Inferior parietal cortex (tissue), 1 donor: ENCODE measurements at regions not wholly inside any gene's neighbourhood (a gene's known extent, or its start where the extent isn't known, plus 50 kb on each side); places are given as distances from the start of the nearest gene placed in this dataset.
"Not testable (repeated sequence)": the region's sequence is repeated elsewhere in the genome, so short reads cannot be mapped to it uniquely, and the experiment has no call there.

Source experiments
- DNase-seq: peaks from one replicate; pipeline ENCODE4 v3.0.0-alpha.2; 2016; ENCODE audit errors: extremely low spot score

DNA sequence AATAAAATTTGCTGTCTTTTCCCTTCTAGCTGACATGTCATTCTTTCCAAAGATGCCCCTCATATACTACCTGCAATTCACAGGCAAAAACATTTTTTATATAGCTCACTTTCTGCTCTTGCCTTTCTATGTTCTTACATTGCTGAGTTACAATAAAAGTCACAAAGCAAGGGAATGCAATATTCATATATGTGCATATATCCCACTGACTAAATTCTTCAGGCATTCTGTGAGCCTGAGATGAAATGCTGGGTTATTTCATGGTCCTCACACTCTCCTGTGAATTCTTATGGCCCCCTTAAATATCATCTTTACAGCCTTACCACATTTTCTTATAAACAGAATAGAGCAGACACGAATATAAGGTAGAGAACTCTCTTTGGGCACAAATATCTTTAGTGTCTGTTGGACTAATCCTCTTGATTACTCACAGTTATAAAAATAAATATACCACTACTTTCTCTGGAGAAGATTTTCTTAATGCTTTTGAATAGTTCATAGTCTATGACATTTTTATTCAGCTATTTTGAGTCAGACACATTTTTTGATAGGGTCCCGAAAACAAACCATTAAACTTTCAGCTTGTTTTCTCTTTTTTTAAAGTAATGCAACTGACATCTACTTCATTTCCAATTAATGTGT is 84.1 kb upstream of the H2AZ1 start:
- DNase-seq: no peak

DNA sequence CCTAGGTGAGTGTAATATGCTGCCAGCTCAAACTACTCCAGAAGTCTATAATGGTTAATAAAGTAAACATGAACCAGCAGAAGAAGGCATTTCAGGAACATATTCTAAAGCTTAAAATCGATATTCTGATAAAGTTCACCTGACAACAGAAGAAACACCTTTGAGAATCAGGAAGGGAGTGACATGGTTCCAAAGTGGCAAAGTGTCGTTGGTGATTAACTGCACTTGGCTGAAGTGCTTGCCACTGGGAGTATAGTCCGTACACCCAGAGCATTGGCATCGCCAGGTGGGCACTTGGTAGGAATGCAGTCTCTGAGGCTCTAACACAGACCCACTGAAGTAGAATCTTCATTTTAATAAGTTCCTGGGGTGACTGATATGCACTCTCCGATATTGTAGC is 76.0 kb upstream of the H2AZ1 start:
- no peak for DNase-seq

DNA sequence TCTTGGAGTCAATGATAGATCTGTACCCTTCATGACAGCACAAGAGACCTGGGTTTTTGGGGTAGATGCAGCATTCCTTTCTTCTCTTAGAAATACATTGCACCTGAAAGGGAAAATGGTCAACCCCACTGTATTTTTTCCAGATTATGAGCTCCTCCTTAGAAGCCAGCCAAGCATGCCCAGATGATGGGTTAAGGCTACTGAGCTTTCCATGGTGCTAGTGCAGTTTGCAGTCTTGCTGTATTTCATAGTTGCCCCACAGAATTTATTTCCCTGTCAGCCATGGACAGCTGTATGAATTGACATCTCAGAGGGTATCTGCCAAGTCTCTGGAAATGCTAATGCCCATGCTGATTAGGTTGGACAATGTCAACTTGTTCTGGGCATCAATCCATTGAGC is 73.7 kb upstream of the H2AZ1 start:
- DNase-seq: no peak

- DNase-seq: no peak
Measured at GRCh38 chr4:100022792-100023222, 72.7 kb upstream of the H2AZ1 start.

GRCh38 chr4:100019821-100020220 is 69.7 kb upstream of the H2AZ1 start:
- no peak for DNase-seq

DNA sequence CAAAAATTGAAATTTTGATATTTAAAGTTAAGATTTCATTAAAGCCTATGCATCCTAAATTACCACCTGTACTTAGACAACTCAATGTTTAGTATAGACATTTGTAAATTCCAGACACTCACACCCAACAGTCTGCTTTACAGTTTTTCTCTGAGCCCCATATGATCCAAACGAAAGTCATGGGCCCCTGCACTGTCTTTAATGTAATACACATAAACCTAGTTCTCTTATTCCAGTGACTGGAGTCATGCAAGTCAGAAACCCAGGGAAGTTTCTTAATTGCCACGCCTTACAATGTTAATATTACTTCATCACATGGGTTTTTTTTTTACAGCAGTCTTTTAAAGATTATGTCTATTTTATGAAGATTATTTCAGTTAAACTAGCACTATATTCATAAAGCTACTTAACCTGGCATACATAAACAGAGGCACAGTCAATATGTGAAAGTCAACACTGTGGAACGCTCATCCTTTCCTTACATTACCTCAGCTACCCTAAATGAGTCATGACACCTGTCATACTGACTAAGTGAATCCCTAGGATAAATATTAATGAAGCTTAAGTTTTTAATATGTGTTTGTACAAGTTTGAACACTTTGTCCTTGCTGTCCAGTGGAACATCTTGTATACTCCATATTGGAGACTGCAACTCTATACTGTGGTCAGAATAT is 67.7 kb upstream of the H2AZ1 start:
- no peak for DNase-seq

GRCh38 chr4:100016191-100016590 is 66.1 kb upstream of the H2AZ1 start:
- DNase-seq: no peak

- no peak for DNase-seq
Measured at GRCh38 chr4:100014616-100015015, 64.5 kb upstream of the H2AZ1 start.

DNA sequence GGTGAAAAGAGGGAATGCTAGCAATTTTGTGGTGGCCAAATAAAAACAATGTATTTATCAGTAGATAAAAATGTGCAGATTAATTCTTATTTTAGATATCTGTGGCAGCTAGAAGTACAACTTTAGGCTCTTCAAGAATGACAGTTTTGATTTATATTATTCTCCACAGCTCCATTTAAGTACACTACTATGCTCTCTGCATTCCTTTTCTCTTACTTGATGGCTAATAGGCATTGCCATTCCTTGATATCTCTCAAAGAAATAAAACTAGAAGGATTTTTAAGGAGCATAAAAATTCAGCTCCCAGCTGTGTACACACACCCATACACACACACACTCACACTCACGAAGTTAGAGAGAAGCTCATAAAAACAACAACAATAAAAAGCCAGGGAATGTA is 59.4 kb upstream of the H2AZ1 start:
- DNase-seq: no peak

DNA sequence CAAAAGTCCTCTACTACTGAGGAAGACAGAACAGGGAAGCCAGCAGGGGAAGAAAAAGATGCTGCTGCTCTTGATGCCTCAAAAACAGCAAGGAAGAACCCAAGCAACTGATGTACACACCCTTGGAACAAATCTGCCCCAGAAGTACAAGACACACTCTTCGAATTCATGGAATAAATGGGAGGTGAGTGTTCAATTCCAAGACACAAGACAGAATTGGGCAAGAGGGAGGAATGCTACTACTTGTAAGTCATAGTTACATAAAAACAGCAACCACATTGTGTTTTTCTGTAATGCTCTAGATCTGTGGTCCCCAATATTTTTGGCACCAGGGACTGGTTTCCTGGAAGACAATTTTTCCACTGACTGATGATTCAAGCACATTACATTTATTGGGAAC is 58.0 kb upstream of the H2AZ1 start:
- no peak for DNase-seq

DNA sequence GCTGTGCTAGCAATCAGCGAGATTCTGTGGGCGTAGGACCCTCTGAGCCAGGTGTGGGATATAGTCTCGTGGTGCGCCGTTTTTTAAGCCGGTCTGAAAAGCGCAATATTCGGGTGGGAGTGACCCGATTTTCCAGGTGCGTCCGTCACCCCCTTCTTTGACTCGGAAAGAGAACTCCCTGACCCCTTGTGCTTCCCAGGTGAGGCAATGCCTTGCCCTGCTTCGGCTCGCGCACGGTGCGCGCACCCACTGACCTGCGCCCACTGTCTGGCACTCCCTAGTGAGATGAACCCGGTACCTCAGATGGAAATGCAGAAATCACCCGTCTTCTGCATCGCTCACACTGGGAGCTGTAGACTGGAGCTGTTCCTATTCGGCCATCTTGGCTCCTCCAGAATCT is 56.1 kb upstream of the H2AZ1 start:
- DNase-seq: not testable (repeated sequence)
